GM19025 (cell line): ENCODE measurements at regions not wholly inside any gene's neighbourhood (a gene's known extent, or its start where the extent isn't known, plus 50 kb on each side); places are given as distances from the start of the nearest gene placed in this dataset.
"Not testable (repeated sequence)": the region's sequence is repeated elsewhere in the genome, so short reads cannot be mapped to it uniquely, and the experiment has no call there.

Source experiments
- ATAC-seq: cut with Tn5 transposase; IDR thresholded peaks from one replicate; pipeline ENCODE4 v1.9.1; 2021; ENCODE audit warnings: mild to moderate bottlenecking, low read depth, moderate library complexity; ENCODE audit not compliant: unreplicated experiment

- ATAC-seq = no peak
These were observed 749.4 kb downstream of the SOCS6 start for GRCh38 chr18:71038196-71038595.

- ATAC-seq = no peak
These were observed 747.9 kb downstream of the SOCS6 start for GRCh38 chr18:71036783-71037182.

GRCh38 chr18:71031296-71032191 is 742.7 kb downstream of the SOCS6 start:
- ATAC-seq = not testable (repeated sequence)

- ATAC-seq = not testable (repeated sequence)
These were observed 741.2 kb downstream of the SOCS6 start for GRCh38 chr18:71030085-71030484.

- ATAC-seq = no peak
These were observed 739.5 kb downstream of the SOCS6 start for GRCh38 chr18:71028285-71028762.

- ATAC-seq = no peak
These were observed 738.7 kb downstream of the SOCS6 start for GRCh38 chr18:71027531-71027930.

- ATAC-seq = no peak
These were observed 736.8 kb downstream of the SOCS6 start for GRCh38 chr18:71025505-71026225.

GRCh38 chr18:71022389-71022788 is 733.5 kb downstream of the SOCS6 start:
- no peak for ATAC-seq

- no peak for ATAC-seq
These were observed 732.2 kb downstream of the SOCS6 start for GRCh38 chr18:71021030-71021362.

GRCh38 chr18:71020342-71021029 is 731.6 kb downstream of the SOCS6 start:
- no peak for ATAC-seq

- ATAC-seq = no peak
These were observed 730.0 kb downstream of the SOCS6 start for GRCh38 chr18:71018816-71019215.

- no peak for ATAC-seq
These were observed 723.9 kb downstream of the SOCS6 start for GRCh38 chr18:71012789-71013188.

- peak; percentile 79 for ATAC-seq
These were observed 722.5 kb downstream of the SOCS6 start for GRCh38 chr18:71011389-71011788.

GRCh38 chr18:71008257-71008656 is 719.4 kb downstream of the SOCS6 start:
- ATAC-seq = no peak

- ATAC-seq = no peak
These were observed 712.8 kb downstream of the SOCS6 start for GRCh38 chr18:71001597-71001996.

GRCh38 chr18:70998490-70998889 is 709.6 kb downstream of the SOCS6 start:
- ATAC-seq = no peak

GRCh38 chr18:70994116-70994515 is 705.3 kb downstream of the SOCS6 start:
- ATAC-seq = no peak

- no peak for ATAC-seq
These were observed 702.7 kb downstream of the SOCS6 start for GRCh38 chr18:70991577-70991976.

- ATAC-seq = no peak
These were observed 697.1 kb downstream of the SOCS6 start for GRCh38 chr18:70985948-70986347.

GRCh38 chr18:70982292-70982691 is 693.4 kb downstream of the SOCS6 start:
- no peak for ATAC-seq
